ENCODE measurements at regions not wholly inside any gene's neighbourhood (a gene's known extent, or its start where the extent isn't known, plus 50 kb on each side); places are given as distances from the start of the nearest gene placed in this dataset.

DNA sequence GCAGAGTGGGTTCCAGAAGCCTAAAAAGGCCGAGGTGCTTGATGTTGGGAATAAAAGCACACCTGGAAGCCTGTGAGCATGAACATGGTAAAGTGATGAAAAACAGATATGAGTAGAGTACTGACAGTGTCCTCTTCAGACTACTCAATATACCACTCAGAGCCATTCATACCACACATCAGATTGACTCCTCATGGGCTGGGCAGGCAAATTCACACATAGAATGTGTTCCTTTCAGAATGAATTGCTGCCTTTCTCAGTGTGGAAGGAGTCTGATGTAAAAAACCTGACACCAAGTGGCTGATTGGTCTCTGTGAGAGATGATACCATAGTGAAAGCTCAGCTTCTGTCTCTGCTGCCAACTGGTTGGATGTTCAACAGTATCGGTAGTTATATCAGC, 442.7 kb downstream of the RAPGEF2 start:
- TF ChIP-seq ATF3 (IDR thresholded peaks at IDR 0.05): no peak
- TF ChIP-seq, protein P1, sequence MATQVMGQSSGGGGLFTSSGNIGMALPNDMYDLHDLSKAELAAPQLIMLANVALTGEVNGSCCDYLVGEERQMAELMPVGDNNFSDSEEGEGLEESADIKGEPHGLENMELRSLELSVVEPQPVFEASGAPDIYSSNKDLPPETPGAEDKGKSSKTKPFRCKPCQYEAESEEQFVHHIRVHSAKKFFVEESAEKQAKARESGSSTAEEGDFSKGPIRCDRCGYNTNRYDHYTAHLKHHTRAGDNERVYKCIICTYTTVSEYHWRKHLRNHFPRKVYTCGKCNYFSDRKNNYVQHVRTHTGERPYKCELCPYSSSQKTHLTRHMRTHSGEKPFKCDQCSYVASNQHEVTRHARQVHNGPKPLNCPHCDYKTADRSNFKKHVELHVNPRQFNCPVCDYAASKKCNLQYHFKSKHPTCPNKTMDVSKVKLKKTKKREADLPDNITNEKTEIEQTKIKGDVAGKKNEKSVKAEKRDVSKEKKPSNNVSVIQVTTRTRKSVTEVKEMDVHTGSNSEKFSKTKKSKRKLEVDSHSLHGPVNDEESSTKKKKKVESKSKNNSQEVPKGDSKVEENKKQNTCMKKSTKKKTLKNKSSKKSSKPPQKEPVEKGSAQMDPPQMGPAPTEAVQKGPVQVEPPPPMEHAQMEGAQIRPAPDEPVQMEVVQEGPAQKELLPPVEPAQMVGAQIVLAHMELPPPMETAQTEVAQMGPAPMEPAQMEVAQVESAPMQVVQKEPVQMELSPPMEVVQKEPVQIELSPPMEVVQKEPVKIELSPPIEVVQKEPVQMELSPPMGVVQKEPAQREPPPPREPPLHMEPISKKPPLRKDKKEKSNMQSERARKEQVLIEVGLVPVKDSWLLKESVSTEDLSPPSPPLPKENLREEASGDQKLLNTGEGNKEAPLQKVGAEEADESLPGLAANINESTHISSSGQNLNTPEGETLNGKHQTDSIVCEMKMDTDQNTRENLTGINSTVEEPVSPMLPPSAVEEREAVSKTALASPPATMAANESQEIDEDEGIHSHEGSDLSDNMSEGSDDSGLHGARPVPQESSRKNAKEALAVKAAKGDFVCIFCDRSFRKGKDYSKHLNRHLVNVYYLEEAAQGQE (IDR thresholded peaks at IDR 0.05; ENCODE audit: low read depth): no peak
- TF ChIP-seq, protein P2, sequence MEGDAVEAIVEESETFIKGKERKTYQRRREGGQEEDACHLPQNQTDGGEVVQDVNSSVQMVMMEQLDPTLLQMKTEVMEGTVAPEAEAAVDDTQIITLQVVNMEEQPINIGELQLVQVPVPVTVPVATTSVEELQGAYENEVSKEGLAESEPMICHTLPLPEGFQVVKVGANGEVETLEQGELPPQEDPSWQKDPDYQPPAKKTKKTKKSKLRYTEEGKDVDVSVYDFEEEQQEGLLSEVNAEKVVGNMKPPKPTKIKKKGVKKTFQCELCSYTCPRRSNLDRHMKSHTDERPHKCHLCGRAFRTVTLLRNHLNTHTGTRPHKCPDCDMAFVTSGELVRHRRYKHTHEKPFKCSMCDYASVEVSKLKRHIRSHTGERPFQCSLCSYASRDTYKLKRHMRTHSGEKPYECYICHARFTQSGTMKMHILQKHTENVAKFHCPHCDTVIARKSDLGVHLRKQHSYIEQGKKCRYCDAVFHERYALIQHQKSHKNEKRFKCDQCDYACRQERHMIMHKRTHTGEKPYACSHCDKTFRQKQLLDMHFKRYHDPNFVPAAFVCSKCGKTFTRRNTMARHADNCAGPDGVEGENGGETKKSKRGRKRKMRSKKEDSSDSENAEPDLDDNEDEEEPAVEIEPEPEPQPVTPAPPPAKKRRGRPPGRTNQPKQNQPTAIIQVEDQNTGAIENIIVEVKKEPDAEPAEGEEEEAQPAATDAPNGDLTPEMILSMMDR (IDR thresholded peaks at IDR 0.05 in 2 of 3, conservative IDR thresholded peaks at IDR 0.05 in 1 of 3; ENCODE audit: borderline replicate concordance in 1 of 3, insufficient read depth in 1 of 3, low read depth in 2 of 3, low read length in 2 of 3): no peak
- TF ChIP-seq ZFX (IDR thresholded peaks at IDR 0.05): no peak
- no peak for TF ChIP-seq TCF7L2 (IDR thresholded peaks at IDR 0.05; ENCODE audit: borderline replicate concordance, extremely low read depth, insufficient read depth, insufficient read length)
- TF ChIP-seq POLR2AphosphoS5 (IDR thresholded peaks at IDR 0.05; ENCODE audit: low read depth, low read length): no peak
- TF ChIP-seq RAD21 (IDR thresholded peaks at IDR 0.05; ENCODE audit: low read depth): no peak
- TF ChIP-seq POLR2A (IDR thresholded peaks at IDR 0.05; ENCODE audit: borderline replicate concordance, extremely low read depth, insufficient read depth, insufficient read length): no peak
- no peak for TF ChIP-seq SIN3A (IDR thresholded peaks at IDR 0.05; ENCODE audit: low read depth)
- TF ChIP-seq EZH2 (IDR thresholded peaks at IDR 0.05): no peak
- TF ChIP-seq EZH2phosphoT487 (IDR thresholded peaks at IDR 0.05; ENCODE audit: borderline replicate concordance): no peak
- no peak for TF ChIP-seq MAX (IDR thresholded peaks at IDR 0.05)
- no peak for TF ChIP-seq EGR1 (IDR thresholded peaks at IDR 0.05; ENCODE audit: low read depth)

Data from HCT116 (cell line).